IMR-90 (cell line): ENCODE measurements at regions not wholly inside any gene's neighbourhood (a gene's known extent, or its start where the extent isn't known, plus 50 kb on each side); places are given as distances from the start of the nearest gene placed in this dataset.
A peak's percentile ranks its signal among the peaks of the same experiment; 100 is the strongest.

Source experiments
- ATAC-seq: fragments of 200-7000 bp; cut with Tn5 transposase; 2 replicates; pipeline ENCODE4 v1.9.1; 2020; ENCODE audit warnings: low read depth, mild to moderate bottlenecking, moderate library complexity
- BruUV-seq: library from RNA; stranded (reverse); fragments of 400-500 nt; replicated peaks from 2 replicates; lab custom pipeline; 2021; lab: Mats Ljungman, UMichigan
- CTCF ChIA-PET: fragments of 300-600 bp; formaldehyde crosslinking; extraction: SDS; loops from one replicate; lab custom pipeline; 2021; ENCODE audit warnings: antibody characterized with exemption; lab: Yijun Ruan, JAX
- POLR2A ChIA-PET: fragments of 300-600 bp; sonication (Branson Sonifier 250); formaldehyde crosslinking; loops from one replicate; lab custom pipeline; 2022; ENCODE audit warnings: antibody characterized with exemption; ENCODE audit not compliant: unreplicated experiment; lab: Charles Lee
- DNase-seq: peaks from one replicate; pipeline ENCODE4 v3.0.0; 2013
- H2AFZ ChIP-seq: replicated peaks from 2 replicates; pipeline ENCODE3; 2013; ENCODE audit warnings: low read length, mild to moderate bottlenecking; ENCODE audit not compliant: poor library complexity
- H2AK5ac ChIP-seq: 2 replicates; pipeline ENCODE4 v1.6.1; 2013; ENCODE audit warnings: low read depth, low read length, inconsistent platforms
- H2AK9ac ChIP-seq: replicated peaks from 2 replicates; pipeline ENCODE3; 2013; ENCODE audit warnings: mild to moderate bottlenecking, low read depth, low read length, moderate library complexity; ENCODE audit not compliant: poor library complexity
- H2BK120ac ChIP-seq: 2 replicates; pipeline ENCODE4 v1.6.1; 2013; ENCODE audit warnings: low read depth, low read length, inconsistent platforms
- H2BK15ac ChIP-seq: 3 replicates; pipeline ENCODE4 v1.6.1; 2013; ENCODE audit warnings: low read depth, low read length, inconsistent platforms
- H2BK20ac ChIP-seq: 2 replicates; pipeline ENCODE4 v1.6.1; 2013; ENCODE audit warnings: low read depth, mild to moderate bottlenecking, inconsistent platforms, low read length, moderate library complexity
- H2BK5ac ChIP-seq: 2 replicates; pipeline ENCODE4 v1.6.1; 2013; ENCODE audit warnings: mild to moderate bottlenecking, low read depth, low read length, inconsistent platforms; ENCODE audit not compliant: poor library complexity, severe bottlenecking
- H3K14ac ChIP-seq: replicated peaks from 2 replicates; pipeline ENCODE4 v1.6.1; 2013; ENCODE audit warnings: low read depth, low read length, inconsistent platforms
- H3K18ac ChIP-seq: 2 replicates; pipeline ENCODE4 v1.6.1; 2013; ENCODE audit warnings: low read depth, low read length, control low read depth
- H3K23ac ChIP-seq: 2 replicates; pipeline ENCODE4 v1.6.1; 2013; ENCODE audit warnings: low read depth, low read length, inconsistent platforms
- H3K27ac ChIP-seq: 2 replicates; pipeline ENCODE4 v1.5.1; 2013; ENCODE audit warnings: mild to moderate bottlenecking, control low read depth, low read length; ENCODE audit not compliant: insufficient read depth
- H3K27me3 ChIP-seq: 2 replicates; pipeline ENCODE4 v1.6.1; 2013; ENCODE audit warnings: low read length; ENCODE audit not compliant: control insufficient read depth, insufficient read depth
- H3K36me3 ChIP-seq: 2 replicates; pipeline ENCODE4 v1.6.1; 2013; ENCODE audit warnings: low read length, mixed read lengths; ENCODE audit not compliant: control insufficient read depth, insufficient read depth
- H3K4ac ChIP-seq: 2 replicates; pipeline ENCODE4 v1.6.1; 2013; ENCODE audit warnings: low read depth, low read length, inconsistent platforms
- H3K4me1 ChIP-seq: 2 replicates; pipeline ENCODE4 v1.6.1; 2013; ENCODE audit warnings: low read length, mixed read lengths; ENCODE audit not compliant: control insufficient read depth, insufficient read depth
- H3K4me2 ChIP-seq: 2 replicates; pipeline ENCODE4 v1.6.1; 2013; ENCODE audit warnings: low read depth, mild to moderate bottlenecking, control low read depth, low read length, moderate library complexity
- H3K4me3 ChIP-seq: 2 replicates; pipeline ENCODE4 v1.5.1; 2013; ENCODE audit warnings: low read depth, mild to moderate bottlenecking, control low read depth, low read length, moderate library complexity; ENCODE audit not compliant: insufficient read depth
- H3K56ac ChIP-seq: 2 replicates; pipeline ENCODE4 v1.6.1; 2013; ENCODE audit warnings: low read length, inconsistent platforms; ENCODE audit not compliant: insufficient read depth; ENCODE audit errors: extremely low read depth
- H3K79me1 ChIP-seq, 2 experiments: 2 replicates each; pipeline ENCODE4 v1.6.1; 2013; ENCODE audit warnings: low read length in 2 of 2, inconsistent platforms in 1 of 2, low read depth in 1 of 2
- H3K9ac ChIP-seq: 2 replicates; pipeline ENCODE4 v1.6.1; 2013; ENCODE audit warnings: low read depth, low read length, control low read depth
- H3K9me1 ChIP-seq: 2 replicates; pipeline ENCODE4 v1.6.1; 2013; ENCODE audit warnings: low read length, inconsistent platforms; ENCODE audit not compliant: insufficient read depth
- H3K9me3 ChIP-seq: 2 replicates; pipeline ENCODE4 v1.6.1; 2013; ENCODE audit warnings: low read length; ENCODE audit not compliant: control insufficient read depth, insufficient read depth
- H4K20me1 ChIP-seq: 2 replicates; pipeline ENCODE4 v1.6.1; 2013; ENCODE audit warnings: low read length, inconsistent platforms; ENCODE audit not compliant: insufficient read depth
- H4K5ac ChIP-seq: 2 replicates; pipeline ENCODE4 v1.6.1; 2013; ENCODE audit warnings: mild to moderate bottlenecking, low read depth, low read length, control low read depth
- H4K8ac ChIP-seq, 2 experiments: 2 replicates each; pipeline ENCODE4 v1.6.1; 2013; ENCODE audit warnings: low read depth in 2 of 2, low read length in 2 of 2, control low read depth in 1 of 2, inconsistent platforms in 1 of 2
- H4K91ac ChIP-seq: 2 replicates; pipeline ENCODE4 v1.6.1; 2013; ENCODE audit warnings: low read depth, low read length, inconsistent platforms; ENCODE audit not compliant: insufficient read depth
- CEBPB ChIP-seq: IDR thresholded peaks from 2 replicates; pipeline ENCODE4 v1.6.1; 2012; ENCODE audit warnings: low read depth, low read length, improper control_type of control experiment
- CHD1 ChIP-seq: IDR thresholded peaks from 2 replicates; pipeline ENCODE4 v1.6.1; 2012; ENCODE audit warnings: low read depth, low read length, improper control_type of control experiment
- MXI1 ChIP-seq: IDR thresholded peaks from 2 replicates; pipeline ENCODE4 v1.6.1; 2012; ENCODE audit warnings: low read depth, mild to moderate bottlenecking, low read length, moderate library complexity, borderline replicate concordance
- NFE2L2 ChIP-seq: fragments of 150-350 bp; IDR thresholded peaks from 2 replicates; pipeline ENCODE4 v1.6.1; 2016; ENCODE audit warnings: low read depth, mild to moderate bottlenecking, low read length
- POLR2A ChIP-seq: IDR thresholded peaks from 2 replicates; pipeline ENCODE4 v1.6.1; 2012; ENCODE audit warnings: mild to moderate bottlenecking, low read depth, low read length
- RAD21 ChIP-seq: IDR thresholded peaks from 2 replicates; pipeline ENCODE4 v1.6.1; 2012; ENCODE audit warnings: low read length, improper control_type of control experiment
- RCOR1 ChIP-seq: IDR thresholded peaks from 2 replicates; pipeline ENCODE4 v1.6.1; 2012; ENCODE audit warnings: mild to moderate bottlenecking, low read length, improper control_type of control experiment; ENCODE audit not compliant: insufficient replicate concordance
- SMC3 ChIP-seq: fragments of 150-350 bp; IDR thresholded peaks from 2 replicates; pipeline ENCODE4 v1.6.1; 2016; ENCODE audit warnings: low read depth, mild to moderate bottlenecking, antibody characterized with exemption, low read length, moderate library complexity
- WGBS, 2 experiments: methylation state at CpG; one replicate each; pipeline versions ENCODE4 v1.1.5 to v1.1.7; 2013; ENCODE audit warnings: missing lambda C conversion rate in 2 of 2; ENCODE audit not compliant: insufficient read length in 1 of 2; ENCODE audit errors: extremely low coverage in 2 of 2; 5-methylcytosine and 5-hydroxymethylcytosine counted together
- dilution Hi-C: fragments of 300-500 bp; cut with HindIII; formaldehyde crosslinking; loops from one replicate; pipeline ENCODE4 v1.14.3; 2018; ENCODE audit warnings: low sequenced_read_pairs; ENCODE audit not compliant: unreplicated experiment
- in situ Hi-C: fragments of 300-500 bp; cut with MboI; formaldehyde crosslinking; loops from 3 replicates; pipeline ENCODE4 v1.14.3; 2019; ENCODE audit warnings: low sequenced_read_pairs, inconsistent platforms, mixed read lengths
- intact Hi-C: fragments of 100-400 bp; cut with micrococcal nuclease; formaldehyde crosslinking; loops from 2 replicates; pipeline ENCODE4 v1.10.0; 2022
- TF ChIP-seq, protein P1 (sequence below): fragments of 150-350 bp; IDR thresholded peaks from 2 replicates; pipeline ENCODE4 v1.6.1; 2017; ENCODE audit warnings: mild to moderate bottlenecking, antibody characterized with exemption, low read length, low read depth
- TF ChIP-seq, protein P2 (sequence below): fragments of 150-350 bp; IDR thresholded peaks from 2 replicates; pipeline ENCODE4 v1.6.1; 2016; ENCODE audit warnings: low read depth, mild to moderate bottlenecking, low read length, moderate library complexity, borderline replicate concordance

DNA sequence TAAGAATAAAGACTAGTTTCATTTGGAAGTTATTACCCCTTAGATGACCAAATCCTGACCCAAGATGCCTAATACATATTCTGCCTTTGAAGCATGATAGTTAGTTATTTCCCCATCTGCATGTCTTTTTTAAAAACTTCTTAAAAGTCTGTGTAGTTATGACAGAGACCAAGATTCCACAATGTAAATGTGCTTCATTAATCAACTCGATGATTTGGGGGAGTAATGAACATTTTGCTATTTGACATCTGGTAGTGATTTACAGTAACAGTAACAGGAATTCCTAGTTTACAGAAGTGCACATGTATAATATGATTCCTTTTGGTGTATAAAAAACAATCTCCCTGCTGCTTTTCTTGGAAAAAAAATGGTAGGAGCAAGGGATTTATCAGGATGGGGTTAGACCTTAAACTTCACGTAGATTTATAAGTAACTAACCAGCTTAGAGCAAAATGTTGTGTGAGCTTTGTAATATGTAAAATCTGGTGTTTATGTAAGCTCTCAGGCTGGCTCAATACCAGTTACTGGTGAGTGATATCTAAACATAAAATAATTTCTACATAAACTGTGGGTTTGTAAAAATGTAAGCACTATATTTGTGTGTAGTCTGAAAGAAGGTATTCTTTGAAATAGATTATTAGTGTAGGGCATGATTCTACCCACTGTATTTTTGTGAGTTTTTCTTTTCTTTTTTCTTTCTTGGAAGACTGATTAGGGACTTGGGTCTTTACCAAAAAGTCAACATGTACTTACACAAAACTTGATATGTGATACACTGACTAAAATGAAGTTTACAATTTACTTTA, 641.6 kb downstream of the EPHA4 start:
- H3K79me1 ChIP-seq, result no peaks in the 10 kb centered on the region
- dilution Hi-C loops (no loop called here), intact Hi-C loops (loop anchor here (2.0 to 10.0 kb wide), 4 partner anchors 167 to 1196 kb away; partner anchors contain the start of gene EPHA4), in situ Hi-C loops (no loop called here)
- no peaks in the 10 kb centered on the region for H3K36me3 ChIP-seq
- no CpG with 5 or more reads among the region's 2 CpGs for WGBS, 2 experiments
- no peak overlapping the region for H2BK120ac ChIP-seq
- H2AK9ac ChIP-seq, result no peak overlapping the region
- H4K91ac ChIP-seq, result no peak overlapping the region
- no peak overlapping the region for H4K5ac ChIP-seq
- H3K4ac ChIP-seq, result no peak overlapping the region
- H3K4me2 ChIP-seq, result peak overlapping the region; percentile 54
- no peak overlapping the region for H2AFZ ChIP-seq
- TF ChIP-seq CEBPB, result no peak
- TF ChIP-seq RAD21, result no peak
- TF ChIP-seq NFE2L2, result no peak
- no peak for TF ChIP-seq MXI1
- TF ChIP-seq, protein P1, sequence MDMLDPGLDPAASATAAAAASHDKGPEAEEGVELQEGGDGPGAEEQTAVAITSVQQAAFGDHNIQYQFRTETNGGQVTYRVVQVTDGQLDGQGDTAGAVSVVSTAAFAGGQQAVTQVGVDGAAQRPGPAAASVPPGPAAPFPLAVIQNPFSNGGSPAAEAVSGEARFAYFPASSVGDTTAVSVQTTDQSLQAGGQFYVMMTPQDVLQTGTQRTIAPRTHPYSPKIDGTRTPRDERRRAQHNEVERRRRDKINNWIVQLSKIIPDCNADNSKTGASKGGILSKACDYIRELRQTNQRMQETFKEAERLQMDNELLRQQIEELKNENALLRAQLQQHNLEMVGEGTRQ, result no peak
- TF ChIP-seq, protein P2, sequence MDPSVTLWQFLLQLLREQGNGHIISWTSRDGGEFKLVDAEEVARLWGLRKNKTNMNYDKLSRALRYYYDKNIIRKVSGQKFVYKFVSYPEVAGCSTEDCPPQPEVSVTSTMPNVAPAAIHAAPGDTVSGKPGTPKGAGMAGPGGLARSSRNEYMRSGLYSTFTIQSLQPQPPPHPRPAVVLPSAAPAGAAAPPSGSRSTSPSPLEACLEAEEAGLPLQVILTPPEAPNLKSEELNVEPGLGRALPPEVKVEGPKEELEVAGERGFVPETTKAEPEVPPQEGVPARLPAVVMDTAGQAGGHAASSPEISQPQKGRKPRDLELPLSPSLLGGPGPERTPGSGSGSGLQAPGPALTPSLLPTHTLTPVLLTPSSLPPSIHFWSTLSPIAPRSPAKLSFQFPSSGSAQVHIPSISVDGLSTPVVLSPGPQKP, result no peak
- no peak for TF ChIP-seq POLR2A
- no peak for TF ChIP-seq SMC3
- no peak for TF ChIP-seq RCOR1
- no peak for TF ChIP-seq CHD1
- no peak overlapping the region for H3K9ac ChIP-seq
- H4K20me1 ChIP-seq, result no peaks in the 10 kb centered on the region
- H3K9me3 ChIP-seq, result peaks cover 25% of the 10 kb centered on the region
- POLR2A ChIA-PET, result no interaction called here
- no peak overlapping the region for H3K14ac ChIP-seq
- H2BK15ac ChIP-seq, result no peak overlapping the region
- DNase-seq, result peak; percentile 92
- H3K27ac ChIP-seq, result no peak overlapping the region
- peaks cover 18% of the 10 kb centered on the region for H3K27me3 ChIP-seq
- H3K56ac ChIP-seq, result no peak overlapping the region
- no peak overlapping the region for H2BK20ac ChIP-seq
- 0 out of 2 replicates have a peak, but pooled peaks cover 3% of the 10 kb centered on the region for H3K9me1 ChIP-seq
- H3K4me3 ChIP-seq, result no peak overlapping the region
- peaks cover 12% of the 10 kb centered on the region for H3K4me1 ChIP-seq
- H2BK5ac ChIP-seq, result no peak overlapping the region
- peak; percentile 90 for ATAC-seq
- no peak overlapping the region; the same call in 1 of the 2 replicates for H3K18ac ChIP-seq
- no peak overlapping the region for H3K23ac ChIP-seq
- no TSS peak for BruUV-seq
- no peak overlapping the region for H2AK5ac ChIP-seq
- CTCF ChIA-PET, result interaction anchor here (0.5 to 1.2 kb wide), 2 partner anchors 21 to 1509 kb away, joined by 3 read pairs; no protein-coding TSS in a partner anchor
- no peak overlapping the region for H4K8ac ChIP-seq
